ENCODE measurements at regions not wholly inside any gene's neighbourhood (a gene's known extent, or its start where the extent isn't known, plus 50 kb on each side); places are given as distances from the start of the nearest gene placed in this dataset.

DNA sequence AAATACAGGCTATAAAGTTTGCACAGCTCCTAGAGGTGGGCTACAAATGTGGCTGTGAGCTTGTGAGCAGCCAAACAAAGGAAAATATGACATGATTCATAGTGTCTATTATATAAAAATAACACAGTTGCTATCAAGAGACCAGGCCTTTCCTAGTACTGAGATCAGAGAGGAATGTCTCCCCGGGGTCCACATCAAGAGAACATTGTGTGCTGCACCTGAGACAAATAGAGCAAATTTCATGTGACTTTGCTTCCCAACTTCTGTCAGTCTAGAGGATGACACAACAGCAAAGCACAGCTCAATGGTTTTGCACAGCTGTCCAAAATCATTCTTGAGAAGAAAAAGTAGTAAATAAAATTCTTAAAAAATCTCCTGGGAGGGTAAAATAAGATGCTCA is 297.5 kb upstream of the PRKD1 start:
- TF ChIP-seq SUZ12 (IDR thresholded peaks at IDR 0.05; ENCODE audit: extremely low read depth, insufficient read depth, insufficient read length) (no peak), ZNF274 (IDR thresholded peaks at IDR 0.05; ENCODE audit: low read depth, low read length) (no peak)

Data from NT2/D1 (cell line).